HAP-1 (cell line): ENCODE measurements at regions not wholly inside any gene's neighbourhood (a gene's known extent, or its start where the extent isn't known, plus 50 kb on each side); places are given as distances from the start of the nearest gene placed in this dataset.

Source experiments
- DNase-seq, 2 experiments: peaks; one replicate each; pipeline ENCODE4 v3.0.0-alpha.2; 2016 to 2020; ENCODE audit warnings: low spot score in 2 of 2
- H3K27me3 ChIP-seq: fragments of 250-450 bp; sonication (Bioruptor Pico); 2 replicates; pipeline ENCODE4 v1.5.1; 2020; ENCODE audit warnings: low read depth, mild to moderate bottlenecking, moderate library complexity
- H3K36me3 ChIP-seq: fragments of 250-450 bp; sonication (Bioruptor Pico); replicated peaks from 2 replicates; pipeline ENCODE4 v1.5.1; 2020; ENCODE audit warnings: mild to moderate bottlenecking
- H3K4me1 ChIP-seq: fragments of 250-450 bp; sonication (Bioruptor Pico); 2 replicates; pipeline ENCODE4 v1.5.1; 2020; ENCODE audit warnings: mild to moderate bottlenecking
- H3K4me3 ChIP-seq: fragments of 250-450 bp; sonication (Bioruptor Pico); 2 replicates; pipeline ENCODE4 v1.5.1; 2020; ENCODE audit warnings: mild to moderate bottlenecking, moderate library complexity
- H3K9me3 ChIP-seq: fragments of 250-450 bp; sonication (Bioruptor Pico); 2 replicates; pipeline ENCODE4 v1.5.1; 2020; ENCODE audit warnings: mild to moderate bottlenecking, moderate library complexity
- in situ Hi-C: fragments of 300-500 bp; cut with MboI; formaldehyde crosslinking; loops from 3 replicates; pipeline ENCODE4 v1.14.3; 2020; ENCODE audit warnings: low sequenced_read_pairs, inconsistent platforms, mixed read lengths

DNA sequence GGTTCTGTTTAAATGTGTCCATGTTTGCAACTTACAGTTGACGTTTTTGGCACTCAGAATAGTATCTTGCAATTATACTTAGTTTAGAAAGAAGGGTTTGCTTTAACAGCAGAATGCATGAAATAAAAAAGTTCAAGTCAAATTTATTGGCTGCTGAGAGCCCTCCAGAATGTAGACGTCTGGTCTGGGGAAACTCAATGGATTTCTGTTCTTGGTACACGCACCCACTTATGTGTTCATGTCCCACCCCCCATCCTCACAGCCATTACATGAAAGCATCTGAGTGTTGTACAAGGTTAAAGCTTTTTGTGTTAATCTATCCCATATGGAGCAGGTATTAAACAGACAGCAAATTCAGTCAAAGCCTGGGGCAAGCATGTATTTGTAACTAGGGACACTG lies 219.5 kb downstream of the SOX11 start:
- H3K4me1 ChIP-seq: no peaks in the 10 kb centered on the region
- in situ Hi-C loops: no loop called here
- H3K9me3 ChIP-seq: no peaks in the 10 kb centered on the region; the same call in 1 of the 2 replicates
- H3K36me3 ChIP-seq: no peaks in the 10 kb centered on the region
- no peak for DNase-seq
- no peaks in the 10 kb centered on the region for H3K27me3 ChIP-seq
- H3K4me3 ChIP-seq: no peak overlapping the region

DNA sequence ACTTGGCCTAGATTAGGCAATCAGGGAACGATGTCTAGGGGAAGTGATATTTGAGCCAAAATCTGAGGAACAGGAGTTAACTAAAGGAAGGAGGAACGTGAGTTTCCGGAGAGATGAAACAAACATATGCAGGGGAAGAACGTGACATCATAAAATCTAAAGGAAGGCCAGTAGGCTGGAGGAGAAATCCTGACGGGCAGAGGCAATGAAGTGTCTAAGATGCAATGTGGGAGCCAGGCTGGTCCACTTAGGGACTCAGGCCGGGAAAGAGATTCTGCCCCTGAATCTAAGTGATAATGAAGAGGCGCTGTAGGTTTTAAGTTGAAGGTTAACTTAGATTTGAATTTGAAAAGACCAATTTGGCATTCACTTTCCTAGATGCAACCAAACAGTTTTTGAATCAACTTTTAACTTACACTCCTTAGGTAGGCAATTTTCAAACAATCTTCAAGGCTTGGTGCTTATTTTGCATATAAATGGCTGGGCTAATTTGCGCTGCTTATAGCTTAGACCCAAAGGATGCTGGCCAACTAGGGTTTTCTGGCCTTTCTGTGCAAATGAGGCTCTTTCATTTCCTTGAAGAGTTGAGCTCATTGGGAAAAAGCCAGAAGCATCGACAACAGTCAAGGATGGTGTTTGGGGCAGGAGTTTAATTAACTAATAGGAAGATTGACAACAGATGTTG lies 221.7 kb downstream of the SOX11 start:
- H3K27me3 ChIP-seq: no peaks in the 10 kb centered on the region
- no peak overlapping the region for H3K4me3 ChIP-seq
- no peaks in the 10 kb centered on the region; the same call in 1 of the 2 replicates for H3K9me3 ChIP-seq
- H3K4me1 ChIP-seq: no peaks in the 10 kb centered on the region
- in situ Hi-C loops: no loop called here
- no peaks in the 10 kb centered on the region for H3K36me3 ChIP-seq
- DNase-seq: no peak

- no peak for DNase-seq
- H3K4me3 ChIP-seq: no peak overlapping the region
- no peaks in the 10 kb centered on the region for H3K36me3 ChIP-seq
- H3K9me3 ChIP-seq: no peaks in the 10 kb centered on the region; the same call in 1 of the 2 replicates
- in situ Hi-C loops: no loop called here
- no peaks in the 10 kb centered on the region for H3K27me3 ChIP-seq
- H3K4me1 ChIP-seq: no peaks in the 10 kb centered on the region
These were observed 222.8 kb downstream of the SOX11 start for GRCh38 chr2:5914811-5915611.

GRCh38 chr2:5915881-5916310 lies 223.7 kb downstream of the SOX11 start:
- H3K4me3 ChIP-seq: no peak overlapping the region
- no peaks in the 10 kb centered on the region for H3K36me3 ChIP-seq
- no peaks in the 10 kb centered on the region; the same call in 1 of the 2 replicates for H3K9me3 ChIP-seq
- peak in 1 of 2 experiments; percentile 9 for DNase-seq
- H3K27me3 ChIP-seq: no peaks in the 10 kb centered on the region
- in situ Hi-C loops: no loop called here
- H3K4me1 ChIP-seq: no peaks in the 10 kb centered on the region

- Histone ChIP-seq H3K27me3 (no peaks in the 10 kb centered on the region), H3K4me3 (no peak overlapping the region), H3K4me1 (no peaks in the 10 kb centered on the region), H3K36me3 (no peaks in the 10 kb centered on the region), H3K9me3 (no peaks in the 10 kb centered on the region; the same call in 1 of the 2 replicates)
- no peak for DNase-seq
- in situ Hi-C loops: no loop called here
These were observed 229.0 kb downstream of the SOX11 start for GRCh38 chr2:5921081-5921642.

GRCh38 chr2:5923957-5924945 lies 232.1 kb downstream of the SOX11 start:
- DNase-seq: no peak
- Histone ChIP-seq H3K4me1 (no peaks in the 10 kb centered on the region), H3K27me3 (no peaks in the 10 kb centered on the region), H3K36me3 (no peaks in the 10 kb centered on the region), H3K9me3 (no peaks in the 10 kb centered on the region; the same call in 1 of the 2 replicates), H3K4me3 (no peak overlapping the region)
- in situ Hi-C loops: no loop called here

DNA sequence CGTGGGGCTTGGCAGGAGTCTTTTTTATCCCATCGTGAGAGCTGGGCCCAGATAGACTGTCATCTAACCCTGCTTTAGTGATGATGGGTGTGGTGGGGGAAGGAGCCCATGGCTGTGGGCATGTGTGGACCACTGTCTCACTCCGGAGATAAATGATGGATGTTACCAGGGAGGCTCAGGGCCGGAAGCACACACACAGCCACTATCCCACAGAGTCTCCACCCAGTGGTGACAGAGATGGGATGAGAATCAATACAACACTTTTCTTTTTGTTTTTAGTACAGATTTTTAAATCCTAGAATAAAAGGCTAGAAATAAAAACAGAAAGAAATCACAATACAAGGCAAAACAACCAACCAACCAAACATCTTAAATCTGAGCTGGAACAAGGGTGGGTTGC lies 233.4 kb downstream of the SOX11 start:
- DNase-seq: no peak
- Histone ChIP-seq H3K4me3 (no peak overlapping the region), H3K4me1 (no peaks in the 10 kb centered on the region), H3K27me3 (no peaks in the 10 kb centered on the region), H3K36me3 (no peaks in the 10 kb centered on the region), H3K9me3 (no peaks in the 10 kb centered on the region)
- in situ Hi-C loops: no loop called here

DNA sequence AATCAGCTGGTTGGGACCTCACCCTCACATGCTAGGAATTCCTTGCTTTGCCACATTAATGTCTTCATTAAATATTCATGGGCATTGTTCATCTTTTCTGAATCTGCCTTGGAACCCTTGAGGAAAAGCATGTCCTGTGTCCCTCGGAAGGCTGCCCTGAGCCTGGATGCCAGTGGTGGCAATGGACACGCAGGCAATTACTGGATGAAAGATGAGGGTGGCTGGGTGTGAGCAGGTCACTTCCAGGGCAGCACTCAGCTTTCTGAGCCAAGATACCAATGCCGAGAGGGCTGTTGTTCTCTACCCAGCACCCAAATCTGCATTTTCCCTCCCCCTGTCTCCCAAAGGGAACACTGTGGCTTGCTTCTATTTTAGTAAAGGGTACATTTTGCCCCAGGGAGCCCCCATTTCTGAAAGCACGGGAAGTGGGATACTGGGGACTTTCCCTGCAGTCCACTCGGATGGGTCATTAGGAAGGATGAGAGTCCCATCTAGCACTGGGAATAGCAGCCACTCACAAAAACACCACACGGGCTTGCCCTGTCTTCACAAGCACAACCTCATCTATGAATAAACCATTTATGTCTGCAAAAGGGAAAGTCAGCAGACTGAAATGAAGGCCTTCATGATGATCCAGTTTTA lies 234.8 kb downstream of the SOX11 start:
- H3K27me3 ChIP-seq: no peaks in the 10 kb centered on the region
- DNase-seq: no peak
- H3K9me3 ChIP-seq: no peaks in the 10 kb centered on the region
- H3K36me3 ChIP-seq: no peaks in the 10 kb centered on the region
- in situ Hi-C loops: no loop called here
- no peaks in the 10 kb centered on the region for H3K4me1 ChIP-seq
- H3K4me3 ChIP-seq: no peak overlapping the region

DNA sequence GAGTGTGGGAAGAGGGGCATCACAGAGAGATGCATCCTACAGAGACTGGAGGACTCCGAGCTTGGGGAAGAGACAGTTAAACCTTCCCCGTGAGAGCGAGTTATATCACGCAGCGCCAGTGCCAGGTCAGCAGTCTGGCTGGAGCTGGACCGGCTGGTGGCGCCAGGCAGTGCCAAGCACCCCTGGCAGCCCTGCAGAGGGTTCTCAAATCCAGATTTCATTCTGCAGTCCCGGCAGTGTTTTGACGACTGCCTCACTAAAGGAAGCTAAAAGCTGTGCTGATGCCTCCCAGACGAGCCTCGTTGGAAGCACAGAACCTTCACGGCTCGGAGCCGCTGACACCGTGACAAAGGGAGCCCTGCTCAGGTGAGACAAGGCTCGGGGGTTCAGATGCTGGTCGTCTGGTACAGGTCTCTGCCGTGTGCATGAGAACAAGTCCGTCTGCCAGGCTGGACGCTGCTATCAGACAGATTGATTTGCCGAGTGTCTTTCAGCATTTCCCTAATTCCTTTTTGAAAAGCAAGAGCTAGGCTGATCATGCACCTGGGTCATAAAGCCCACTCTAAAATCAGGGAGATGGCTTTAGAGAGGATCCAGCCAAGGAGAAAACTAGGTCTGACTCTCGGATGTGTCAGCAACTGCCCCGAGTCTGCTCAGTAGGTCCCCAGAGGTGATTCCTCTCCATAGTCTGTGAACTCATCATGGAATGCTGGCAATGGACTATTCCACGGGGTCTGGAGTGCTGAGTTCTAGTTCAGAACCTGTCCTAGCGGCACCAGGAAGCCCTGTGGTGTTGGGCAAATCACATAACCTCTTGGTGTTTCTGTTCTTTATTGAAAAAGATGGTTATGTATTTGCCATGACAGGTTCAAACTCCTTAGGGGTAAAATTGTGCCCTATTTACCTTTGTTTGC lies 240.6 kb downstream of the SOX11 start:
- in situ Hi-C loops: no loop called here
- DNase-seq: no peak
- Histone ChIP-seq H3K4me3 (no peak overlapping the region), H3K27me3 (no peaks in the 10 kb centered on the region), H3K36me3 (no peaks in the 10 kb centered on the region), H3K9me3 (no peaks in the 10 kb centered on the region), H3K4me1 (no peaks in the 10 kb centered on the region)

- DNase-seq: no peak
- Histone ChIP-seq H3K4me1 (no peaks in the 10 kb centered on the region), H3K36me3 (no peaks in the 10 kb centered on the region), H3K4me3 (no peak overlapping the region), H3K9me3 (no peaks in the 10 kb centered on the region), H3K27me3 (no peaks in the 10 kb centered on the region)
- in situ Hi-C loops: no loop called here
These were observed 241.5 kb downstream of the SOX11 start for GRCh38 chr2:5933669-5934068.

- H3K4me3 ChIP-seq: no peak overlapping the region
- in situ Hi-C loops: no loop called here
- no peaks in the 10 kb centered on the region for H3K4me1 ChIP-seq
- H3K36me3 ChIP-seq: no peaks in the 10 kb centered on the region
- no peaks in the 10 kb centered on the region for H3K9me3 ChIP-seq
- no peaks in the 10 kb centered on the region for H3K27me3 ChIP-seq
- DNase-seq: no peak
These were observed 245.1 kb downstream of the SOX11 start for GRCh38 chr2:5937321-5937720.

- in situ Hi-C loops: no loop called here
- Histone ChIP-seq H3K36me3 (no peaks in the 10 kb centered on the region), H3K27me3 (no peaks in the 10 kb centered on the region), H3K9me3 (no peaks in the 10 kb centered on the region), H3K4me3 (no peak overlapping the region), H3K4me1 (no peaks in the 10 kb centered on the region)
- no peak for DNase-seq
These were observed 245.8 kb downstream of the SOX11 start for GRCh38 chr2:5937851-5938565.
